Activated CD4-positive, alpha-beta T cell treated with anti-CD3 and anti-CD28 coated beads for 48 hours (primary cell): ENCODE measurements at regions not wholly inside any gene's neighbourhood (a gene's known extent, or its start where the extent isn't known, plus 50 kb on each side); places are given as distances from the start of the nearest gene placed in this dataset.
"Not testable (repeated sequence)": the region's sequence is repeated elsewhere in the genome, so short reads cannot be mapped to it uniquely, and the experiment has no call there.

ENCODE experiments used
- DNase-seq: peaks from one replicate; pipeline ENCODE4 v3.0.0-alpha.2; 2020

GRCh38 chr18:60200558-60200957 lies 172.0 kb downstream of the MC4R start:
- no peak for DNase-seq

GRCh38 chr18:60199505-60199904 lies 173.1 kb downstream of the MC4R start:
- DNase-seq = no peak

- DNase-seq = no peak
Observed at GRCh38 chr18:60197671-60198462, 174.7 kb downstream of the MC4R start.

- no peak for DNase-seq
Observed at GRCh38 chr18:60196836-60197606, 175.6 kb downstream of the MC4R start.

- DNase-seq = no peak
Observed at GRCh38 chr18:60193780-60194179, 178.8 kb downstream of the MC4R start.

GRCh38 chr18:60191926-60192325 lies 180.6 kb downstream of the MC4R start:
- DNase-seq = no peak

- no peak for DNase-seq
Observed at GRCh38 chr18:60189856-60190255, 182.7 kb downstream of the MC4R start.

- no peak for DNase-seq
Observed at GRCh38 chr18:60188958-60189357, 183.6 kb downstream of the MC4R start.

- DNase-seq = no peak
Observed at GRCh38 chr18:60182223-60182622, 190.4 kb downstream of the MC4R start.

GRCh38 chr18:60180671-60181070 lies 191.9 kb downstream of the MC4R start:
- DNase-seq = no peak

- not testable (repeated sequence) for DNase-seq
Observed at GRCh38 chr18:60178224-60178623, 194.4 kb downstream of the MC4R start.

- no peak for DNase-seq
Observed at GRCh38 chr18:60176259-60176658, 196.3 kb downstream of the MC4R start.

- no peak for DNase-seq
Observed at GRCh38 chr18:60174832-60175231, 197.7 kb downstream of the MC4R start.

- DNase-seq = no peak
Observed at GRCh38 chr18:60172030-60172429, 200.5 kb downstream of the MC4R start.

- no peak for DNase-seq
Observed at GRCh38 chr18:60163622-60164021, 209.0 kb downstream of the MC4R start.

GRCh38 chr18:60162388-60162787 lies 210.2 kb downstream of the MC4R start:
- no peak for DNase-seq

- DNase-seq = no peak
Observed at GRCh38 chr18:60157810-60158209, 214.8 kb downstream of the MC4R start.

- no peak for DNase-seq
Observed at GRCh38 chr18:60153376-60153775, 219.2 kb downstream of the MC4R start.

- DNase-seq = no peak
Observed at GRCh38 chr18:60149316-60149715, 223.3 kb downstream of the MC4R start.

GRCh38 chr18:60147323-60147722 lies 225.3 kb downstream of the MC4R start:
- no peak for DNase-seq

- DNase-seq = no peak
Observed at GRCh38 chr18:60146220-60146960, 226.2 kb downstream of the MC4R start.

GRCh38 chr18:60145776-60146175 lies 226.8 kb downstream of the MC4R start:
- no peak for DNase-seq

GRCh38 chr18:60134806-60135205 lies 235.0 kb downstream of the PMAIP1 start:
- no peak for DNase-seq

GRCh38 chr18:60130284-60130683 lies 230.5 kb downstream of the PMAIP1 start:
- DNase-seq = no peak
